IPS-15b (cell line): ENCODE measurements at regions not wholly inside any gene's neighbourhood (a gene's known extent, or its start where the extent isn't known, plus 50 kb on each side); places are given as distances from the start of the nearest gene placed in this dataset.

Experiments used
- H3K27me3 ChIP-seq: one replicate; pipeline ENCODE4 v1.6.1; 2013; ENCODE audit warnings: low read length; ENCODE audit not compliant: control insufficient read depth, insufficient read depth
- H3K36me3 ChIP-seq: one replicate; pipeline ENCODE4 v1.6.1; 2013; ENCODE audit warnings: low read length; ENCODE audit not compliant: control insufficient read depth, insufficient read depth
- H3K4me1 ChIP-seq: one replicate; pipeline ENCODE4 v1.6.1; 2013; ENCODE audit warnings: mild to moderate bottlenecking, low read length; ENCODE audit not compliant: control insufficient read depth, insufficient read depth
- H3K4me3 ChIP-seq: one replicate; pipeline ENCODE4 v1.5.1; 2013; ENCODE audit warnings: low read depth, low read length
- H3K9ac ChIP-seq: one replicate; pipeline ENCODE4 v1.6.1; 2013; ENCODE audit warnings: low read depth, mild to moderate bottlenecking, low read length
- H3K9me3 ChIP-seq: one replicate; pipeline ENCODE4 v1.6.1; 2013; ENCODE audit warnings: mild to moderate bottlenecking, low read length; ENCODE audit not compliant: control insufficient read depth, insufficient read depth

- Histone ChIP-seq H3K4me1 (peaks cover 5% of the 10 kb centered on the region), H3K27me3 (no peaks in the 10 kb centered on the region), H3K36me3 (no peaks in the 10 kb centered on the region), H3K4me3 (no peak overlapping the region), H3K9ac (no peak overlapping the region), H3K9me3 (no peaks in the 10 kb centered on the region)
Observed at GRCh38 chr2:173625315-173625714, 270.6 kb downstream of the CDCA7 start.

DNA sequence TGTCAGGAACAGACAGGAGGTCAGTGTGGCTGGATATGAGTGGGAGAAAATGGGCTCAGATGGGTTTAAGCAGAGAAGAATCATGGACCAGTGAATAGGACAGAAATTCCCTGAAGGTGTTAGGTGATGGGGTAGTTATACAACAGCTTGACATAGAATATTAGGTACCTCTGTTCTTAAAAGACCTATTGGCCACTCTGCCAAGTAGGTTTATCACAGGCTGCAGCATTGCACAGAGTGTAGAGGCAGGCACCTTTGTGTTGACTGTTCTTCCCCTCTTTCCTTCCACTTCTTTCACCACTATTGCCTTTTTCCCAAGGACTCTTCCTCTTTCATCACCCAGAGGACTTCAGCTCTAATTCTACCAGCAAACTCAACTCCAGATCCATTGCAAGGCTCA lies 274.4 kb downstream of the CDCA7 start:
- Histone ChIP-seq H3K27me3 (no peaks in the 10 kb centered on the region), H3K4me1 (no peaks in the 10 kb centered on the region), H3K4me3 (no peak overlapping the region), H3K36me3 (no peaks in the 10 kb centered on the region), H3K9me3 (no peaks in the 10 kb centered on the region), H3K9ac (no peak overlapping the region)

GRCh38 chr2:173630425-173631126 lies 275.9 kb downstream of the CDCA7 start:
- H3K9ac ChIP-seq, result no peak overlapping the region

DNA sequence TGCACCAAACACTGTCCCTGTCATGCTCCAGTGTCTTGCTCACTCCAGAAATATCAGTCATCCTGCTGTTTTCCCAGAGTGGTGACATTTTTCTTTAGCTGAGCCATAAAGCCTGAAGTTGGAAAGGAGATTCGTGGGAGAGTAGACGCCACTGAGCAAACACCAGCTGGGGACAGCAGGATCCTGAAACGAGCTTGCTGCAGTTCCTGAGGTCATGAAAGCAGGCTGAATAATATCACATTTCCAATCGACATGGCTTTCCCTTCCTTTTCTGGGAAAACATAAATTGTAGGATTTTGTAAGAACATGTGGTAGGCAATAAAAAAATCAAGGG lies 276.4 kb downstream of the CDCA7 start:
- H3K9ac ChIP-seq, result no peak overlapping the region
- no peaks in the 10 kb centered on the region for H3K4me1 ChIP-seq
- no peaks in the 10 kb centered on the region for H3K27me3 ChIP-seq
- H3K4me3 ChIP-seq, result no peak overlapping the region
- H3K36me3 ChIP-seq, result no peaks in the 10 kb centered on the region
- H3K9me3 ChIP-seq, result no peaks in the 10 kb centered on the region

More at GRCh38 chr2:173630425-173631126, 275.9 kb downstream of the CDCA7 start:
- H3K4me1 ChIP-seq, result no peaks in the 10 kb centered on the region
- no peaks in the 10 kb centered on the region for H3K27me3 ChIP-seq
- no peaks in the 10 kb centered on the region for H3K9me3 ChIP-seq
- H3K36me3 ChIP-seq, result no peaks in the 10 kb centered on the region
- H3K4me3 ChIP-seq, result no peak overlapping the region

DNA sequence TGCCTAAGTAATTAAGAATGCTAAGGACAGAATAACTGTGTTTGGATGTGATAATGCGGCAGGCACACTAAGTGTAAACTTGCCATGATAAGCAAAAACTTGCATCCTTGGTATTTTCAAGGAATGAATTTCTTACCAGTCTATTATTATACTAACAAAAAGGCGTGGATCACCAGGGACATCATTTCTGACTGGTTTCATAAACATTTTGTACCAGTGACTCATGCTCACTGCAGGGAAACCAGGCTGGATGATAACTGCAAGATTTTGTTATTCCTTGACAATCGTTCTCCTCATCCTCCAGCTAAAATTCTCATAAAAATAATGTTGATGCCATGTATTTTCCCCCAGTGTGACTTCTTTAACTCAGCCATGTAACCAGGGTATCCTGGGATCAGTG lies 289.5 kb downstream of the CDCA7 start:
- Histone ChIP-seq H3K36me3 (no peaks in the 10 kb centered on the region), H3K4me3 (no peak overlapping the region), H3K9ac (no peak overlapping the region), H3K4me1 (peaks cover 3% of the 10 kb centered on the region), H3K27me3 (no peaks in the 10 kb centered on the region), H3K9me3 (no peaks in the 10 kb centered on the region)

- no peak overlapping the region for H3K9ac ChIP-seq
- H3K4me3 ChIP-seq, result no peak overlapping the region
- no peaks in the 10 kb centered on the region for H3K9me3 ChIP-seq
- no peaks in the 10 kb centered on the region for H3K4me1 ChIP-seq
- H3K36me3 ChIP-seq, result no peaks in the 10 kb centered on the region
- H3K27me3 ChIP-seq, result no peaks in the 10 kb centered on the region
Observed at GRCh38 chr2:173647681-173648311, 293.1 kb downstream of the CDCA7 start.

DNA sequence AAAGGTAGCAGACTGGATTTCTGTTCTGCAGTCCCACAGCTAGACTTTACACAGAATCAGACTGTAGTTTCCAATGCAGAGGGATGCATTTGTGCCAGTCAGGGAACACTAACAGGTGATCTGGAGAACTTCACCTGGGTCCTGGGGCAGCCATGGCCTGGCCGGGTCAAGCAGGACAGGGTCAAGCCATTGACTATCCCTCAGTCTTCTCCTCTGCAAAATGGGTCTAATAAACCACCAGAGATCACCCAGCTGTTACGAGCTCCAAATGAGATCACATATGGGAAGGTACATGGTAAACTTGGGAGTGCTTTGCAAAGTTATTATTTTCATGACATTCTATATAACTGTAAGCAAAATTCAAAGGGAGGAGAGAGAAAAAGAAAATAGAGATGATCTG lies 294.1 kb downstream of the CDCA7 start:
- Histone ChIP-seq H3K9ac (no peak overlapping the region), H3K4me1 (no peaks in the 10 kb centered on the region), H3K36me3 (no peaks in the 10 kb centered on the region), H3K9me3 (no peaks in the 10 kb centered on the region), H3K27me3 (no peaks in the 10 kb centered on the region), H3K4me3 (no peak overlapping the region)

DNA sequence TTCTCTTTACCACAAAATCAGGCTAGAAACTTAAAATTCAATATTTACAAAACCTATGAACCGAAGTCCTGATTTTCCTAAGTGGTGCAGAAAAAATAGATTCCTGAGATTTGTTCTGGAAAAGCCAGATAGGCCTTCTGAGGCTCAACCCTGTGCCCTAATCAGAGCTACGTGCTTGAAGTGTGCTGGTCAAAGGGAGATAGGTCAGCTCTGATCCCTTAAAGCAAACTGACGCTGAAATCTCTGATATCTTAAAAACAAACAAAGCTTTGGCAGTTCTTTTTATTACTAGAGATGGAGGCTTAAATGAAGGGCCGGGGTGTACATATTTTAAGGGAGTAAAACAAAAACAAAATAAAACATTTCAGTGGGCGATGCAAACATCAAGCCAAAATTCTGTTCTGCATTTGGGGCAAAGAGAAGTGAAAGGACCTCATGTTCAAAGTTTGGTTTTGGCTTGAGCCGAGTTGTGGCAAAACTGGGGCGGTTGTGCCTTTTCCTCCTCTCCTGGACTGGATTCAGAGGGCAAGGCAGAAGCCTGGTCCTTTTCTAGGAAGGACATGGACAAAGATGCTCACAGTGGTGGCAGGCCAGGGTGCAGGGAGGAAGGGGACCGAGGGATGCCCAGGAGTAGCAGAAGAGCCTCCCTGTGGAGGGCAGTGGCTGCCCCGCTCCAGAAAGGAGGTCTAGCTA lies 295.0 kb downstream of the CDCA7 start:
- H3K4me3 ChIP-seq, result no peak overlapping the region
- H3K9me3 ChIP-seq, result no peaks in the 10 kb centered on the region
- no peak overlapping the region for H3K9ac ChIP-seq
- H3K27me3 ChIP-seq, result no peaks in the 10 kb centered on the region
- H3K36me3 ChIP-seq, result no peaks in the 10 kb centered on the region
- H3K4me1 ChIP-seq, result no peaks in the 10 kb centered on the region

DNA sequence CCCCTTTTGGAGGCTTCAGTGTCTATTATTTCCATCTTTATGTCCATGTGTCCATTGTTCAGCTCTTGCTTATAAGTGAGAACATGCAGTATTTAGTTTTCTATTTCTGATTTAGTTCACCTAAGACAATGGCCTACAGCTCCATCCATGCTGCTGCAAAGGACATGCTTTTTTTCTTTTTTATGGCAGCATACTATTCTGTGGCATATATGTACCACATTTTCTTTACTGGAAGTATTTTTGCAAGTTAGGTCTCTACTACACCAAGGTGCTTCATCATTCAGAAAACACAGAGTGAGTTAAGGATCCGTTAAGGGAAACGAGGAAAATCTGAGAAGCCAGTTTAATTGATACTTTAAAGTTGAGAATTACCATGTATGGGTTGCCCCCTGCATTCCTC lies 297.2 kb downstream of the CDCA7 start:
- H3K9ac ChIP-seq, result no peak overlapping the region
- no peaks in the 10 kb centered on the region for H3K4me1 ChIP-seq
- H3K9me3 ChIP-seq, result no peaks in the 10 kb centered on the region
- no peaks in the 10 kb centered on the region for H3K36me3 ChIP-seq
- H3K4me3 ChIP-seq, result no peak overlapping the region
- no peaks in the 10 kb centered on the region for H3K27me3 ChIP-seq

DNA sequence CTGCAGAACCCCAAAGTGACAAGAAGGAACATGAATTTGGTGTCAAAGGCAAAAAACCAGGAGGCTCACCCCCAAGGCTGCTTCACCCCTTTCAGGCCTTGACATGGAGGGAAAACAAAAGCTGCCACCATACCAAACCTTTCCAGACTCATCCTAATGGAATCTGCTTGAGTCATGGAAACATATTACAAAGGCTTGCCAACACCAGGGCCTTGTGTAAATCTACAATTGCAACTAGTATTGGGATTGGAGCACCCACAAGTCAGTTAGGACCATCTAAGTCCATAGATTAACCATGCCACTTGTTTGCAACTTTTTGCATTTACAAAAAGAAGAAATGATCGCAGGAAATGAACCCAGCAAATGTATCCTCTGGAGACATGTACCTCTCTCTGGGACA lies 297.6 kb downstream of the CDCA7 start:
- Histone ChIP-seq H3K4me3 (no peak overlapping the region), H3K4me1 (no peaks in the 10 kb centered on the region), H3K9ac (no peak overlapping the region), H3K36me3 (no peaks in the 10 kb centered on the region), H3K9me3 (no peaks in the 10 kb centered on the region), H3K27me3 (no peaks in the 10 kb centered on the region)

GRCh38 chr2:173652767-173653431 lies 298.2 kb downstream of the CDCA7 start:
- Histone ChIP-seq H3K4me3 (no peak overlapping the region), H3K36me3 (no peaks in the 10 kb centered on the region), H3K9me3 (no peaks in the 10 kb centered on the region), H3K27me3 (no peaks in the 10 kb centered on the region), H3K4me1 (no peaks in the 10 kb centered on the region), H3K9ac (no peak overlapping the region)

DNA sequence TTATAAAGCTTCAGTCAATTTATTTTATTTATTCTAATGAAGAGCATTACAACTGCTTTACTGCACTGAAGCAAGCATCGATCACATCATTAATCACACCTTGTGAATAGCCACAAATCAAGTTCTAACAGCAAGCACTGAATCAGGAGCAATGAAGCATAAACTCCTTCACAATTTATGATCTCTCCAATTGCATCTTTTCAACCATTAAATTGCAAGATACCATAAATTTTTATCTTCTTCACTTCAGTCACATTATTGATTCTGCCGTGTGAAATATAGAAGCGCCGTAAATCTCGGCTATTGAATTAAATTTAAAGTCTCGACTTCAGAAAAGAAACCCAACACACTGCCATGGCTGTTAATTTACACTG lies 298.7 kb downstream of the CDCA7 start:
- no peak overlapping the region for H3K9ac ChIP-seq
- H3K4me1 ChIP-seq, result no peaks in the 10 kb centered on the region
- no peaks in the 10 kb centered on the region for H3K9me3 ChIP-seq
- no peak overlapping the region for H3K4me3 ChIP-seq
- H3K27me3 ChIP-seq, result no peaks in the 10 kb centered on the region
- H3K36me3 ChIP-seq, result no peaks in the 10 kb centered on the region
